K562 (cell line): ENCODE measurements at regions not wholly inside any gene's neighbourhood (a gene's known extent, or its start where the extent isn't known, plus 50 kb on each side); places are given as distances from the start of the nearest gene placed in this dataset.
A peak's percentile ranks its signal among the peaks of the same experiment; 100 is the strongest.

Source experiments
- ATAC-seq: fragments of 200-7000 bp; cut with Tn5 transposase; 3 replicates; pipeline ENCODE4 v1.9.1; 2020; ENCODE audit warnings: moderate library complexity
- BruUV-seq: library from RNA; stranded (reverse); fragments of 400-500 nt; replicated peaks from 2 replicates; lab custom pipeline; 2021; lab: Mats Ljungman, UMichigan
- CTCF ChIA-PET: fragments of 300-600 bp; formaldehyde crosslinking; extraction: SDS; loops from one replicate; lab custom pipeline; 2021; ENCODE audit warnings: low intra/inter-chr PET ratio; lab: Yijun Ruan, JAX
- POLR2A ChIA-PET: fragments of 300-600, 350-650 bp; sonication (Branson Sonifier 250); formaldehyde crosslinking; extraction: SDS; loops from one replicate; lab custom pipeline; 2021; ENCODE audit warnings: antibody characterized with exemption, inconsistent platforms; lab: Yijun Ruan, JAX
- DNase-seq, 4 experiments: peaks; one replicate each; pipeline versions ENCODE4 v3.0.0 to v3.0.0-alpha.2; 2011 to 2018; ENCODE audit warnings: low spot score in 3 of 4, mixed read lengths in 3 of 4; ENCODE audit errors: extremely low read depth in 1 of 4
- FAIRE-seq: peaks from 2 replicates; lab custom pipeline; 2011; peaks lifted over from hg19 to GRCh38; lab: Jason Lieb, UNC
- H2AFZ ChIP-seq: 2 replicates; pipeline ENCODE4 v1.6.0; 2011; ENCODE audit warnings: low read depth, low read length, control low read depth, inconsistent platforms
- H3K27ac ChIP-seq: fragments of 200-600 bp; 3 replicates; pipeline ENCODE4 v1.8.0; 2011; ENCODE audit warnings: low read depth, mild to moderate bottlenecking, control low read depth, inconsistent platforms, low read length, moderate library complexity, mixed read lengths; ENCODE audit errors: extremely low read depth
- H3K27me3 ChIP-seq, 2 experiments: fragments of 300-600 bp in 1 of 2; 2 replicates in 1 of 2; 3 replicates in 1 of 2; pipeline versions ENCODE4 v1.6.0 to v1.8.0; 2011; ENCODE audit warnings: inconsistent platforms in 2 of 2, low read length in 2 of 2, mild to moderate bottlenecking in 1 of 2, mixed read lengths in 1 of 2, moderate library complexity in 1 of 2; ENCODE audit not compliant: control insufficient read depth in 2 of 2, insufficient read depth in 2 of 2
- H3K36me3 ChIP-seq: fragments of 300-600 bp; 3 replicates; pipeline ENCODE4 v1.8.0; 2011; ENCODE audit warnings: mild to moderate bottlenecking, low read length, inconsistent platforms; ENCODE audit not compliant: control insufficient read depth, insufficient read depth
- H3K4me1 ChIP-seq, 2 experiments: fragments of 200-600 bp in 1 of 2; replicated peaks in 1 of 2; 2 replicates in 1 of 2; 3 replicates in 1 of 2; pipeline versions ENCODE4 v1.5.1 to v1.8.0; 2011; ENCODE audit warnings: inconsistent platforms in 2 of 2, low read length in 2 of 2, mild to moderate bottlenecking in 1 of 2, mixed read lengths in 1 of 2, moderate library complexity in 1 of 2; ENCODE audit not compliant: control insufficient read depth in 2 of 2, insufficient read depth in 2 of 2
- H3K4me2 ChIP-seq: 2 replicates; pipeline ENCODE4 v1.6.1; 2011; ENCODE audit warnings: low read length, control low read depth, inconsistent platforms, mixed read lengths; ENCODE audit not compliant: insufficient read depth
- H3K4me3 ChIP-seq: fragments of 200-600 bp; sonication (generic), shearing (Covaris generic); 2 replicates; pipeline ENCODE4 v1.5.1; 2016; ENCODE audit warnings: control low read depth, inconsistent platforms
- H3K79me2 ChIP-seq: fragments of 200-600 bp; 3 replicates; pipeline ENCODE4 v1.8.0; 2011; ENCODE audit warnings: low read length, inconsistent platforms; ENCODE audit not compliant: control insufficient read depth, insufficient read depth
- H3K9ac ChIP-seq, 2 experiments: 2 replicates each; pipeline versions ENCODE4 v1.6.0 to v1.6.1; 2011; ENCODE audit warnings: low read depth in 2 of 2, low read length in 2 of 2, control low read depth in 1 of 2, inconsistent platforms in 1 of 2, mild to moderate bottlenecking in 1 of 2, mixed read lengths in 1 of 2; ENCODE audit not compliant: insufficient read depth in 1 of 2
- H3K9me1 ChIP-seq: one replicate; pipeline ENCODE4 v1.6.0; 2011; ENCODE audit warnings: inconsistent platforms, mild to moderate bottlenecking, low read length, moderate library complexity; ENCODE audit not compliant: control insufficient read depth, insufficient read depth
- H3K9me3 ChIP-seq: replicated peaks from 2 replicates; pipeline ENCODE4 v1.5.1; 2011; ENCODE audit warnings: low read depth, low read length, inconsistent platforms; ENCODE audit not compliant: control insufficient read depth, insufficient read depth
- H4K20me1 ChIP-seq: replicated peaks from 2 replicates; pipeline ENCODE4 v1.6.1; 2011; ENCODE audit warnings: low read length, inconsistent platforms, mixed read lengths; ENCODE audit not compliant: control insufficient read depth, insufficient read depth
- ADNP ChIP-seq: fragments of 200-800 bp; sonication (Bioruptor generic); IDR thresholded peaks from 2 replicates; pipeline ENCODE4 v1.6.1; 2016; ENCODE audit warnings: missing genetic modification characterization, missing compliant biosample characterization
- BCOR ChIP-seq: fragments of 450-650 bp; IDR thresholded peaks from 2 replicates; pipeline ENCODE4 v1.6.1; 2016
- BRCA1 ChIP-seq, 2 experiments: fragments of 450-650 bp in 1 of 2; sonication (generic) in 1 of 2; formaldehyde crosslinking in 1 of 2; IDR thresholded peaks; 2 replicates each; pipeline versions ENCODE4 v1.5.0 to v1.6.1; 2017 to 2020; ENCODE audit warnings: mild to moderate bottlenecking in 1 of 2, missing genetic modification reagents in 1 of 2
- CBX1 ChIP-seq: sonication (generic); IDR thresholded peaks from 2 replicates; pipeline ENCODE4 v1.6.1; 2016; ENCODE audit warnings: antibody characterized with exemption, low read depth, mild to moderate bottlenecking
- CHD4 ChIP-seq: fragments of 200-600 bp; sonication (generic); IDR thresholded peaks from 3 replicates; pipeline ENCODE4 v1.6.1; 2012; ENCODE audit warnings: low read depth, mild to moderate bottlenecking, mixed read lengths, low read length, inconsistent platforms; ENCODE audit not compliant: insufficient read depth, insufficient replicate concordance, poor library complexity, severe bottlenecking
- DDX20 ChIP-seq: fragments of 450-650 bp; IDR thresholded peaks from 2 replicates; pipeline ENCODE4 v1.6.1; 2016; ENCODE audit warnings: missing genetic modification characterization, low read depth, mild to moderate bottlenecking, missing compliant biosample characterization, moderate library complexity
- EZH2 ChIP-seq: IDR thresholded peaks from 2 replicates; pipeline ENCODE4 v1.6.1; 2012; ENCODE audit warnings: low read depth, mild to moderate bottlenecking, inconsistent platforms, low read length, borderline replicate concordance
- HDAC2 ChIP-seq: fragments of 450-650 bp; IDR thresholded peaks from 2 replicates; pipeline ENCODE4 v1.6.1; 2016; ENCODE audit warnings: mild to moderate bottlenecking
- KAT8 ChIP-seq: fragments of 450-650 bp; IDR thresholded peaks from 2 replicates; pipeline ENCODE4 v1.6.1; 2016; ENCODE audit warnings: low read depth, mild to moderate bottlenecking
- KDM1A ChIP-seq, 2 experiments: fragments of 450-650 bp; IDR thresholded peaks; 2 replicates each; pipeline ENCODE4 v1.6.1; 2016; ENCODE audit warnings: mild to moderate bottlenecking in 2 of 2
- NFIC ChIP-seq: fragments of 450-650 bp; IDR thresholded peaks from 2 replicates; pipeline ENCODE4 v1.6.1; 2017; ENCODE audit warnings: mild to moderate bottlenecking, inconsistent platforms
- RBM25 ChIP-seq: fragments of 200-400 bp; formaldehyde crosslinking; IDR thresholded peaks from 2 replicates; pipeline ENCODE4 v1.6.1; 2018; ENCODE audit warnings: low read length, low read depth, moderate library complexity; ENCODE audit not compliant: severe bottlenecking
- RCOR1 ChIP-seq, 2 experiments: IDR thresholded peaks; 2 replicates each; pipeline ENCODE4 v1.6.1; 2012; ENCODE audit warnings: low read depth in 2 of 2, low read length in 2 of 2, borderline replicate concordance in 1 of 2, improper control_type of control experiment in 1 of 2
- SMARCA4 ChIP-seq: fragments of 450-650 bp; IDR thresholded peaks from 2 replicates; pipeline ENCODE4 v1.6.1; 2016
- SMARCA5 ChIP-seq: fragments of 450-650 bp; IDR thresholded peaks from 2 replicates; pipeline ENCODE4 v1.6.1; 2016
- TEAD4 ChIP-seq, 2 experiments: sonication (generic) in 1 of 2; formaldehyde crosslinking in 1 of 2; IDR thresholded peaks; 2 replicates each; pipeline versions ENCODE4 v1.6.1 to v1.8.0; 2012 to 2022; ENCODE audit warnings: borderline replicate concordance in 1 of 2, inconsistent platforms in 1 of 2, low read length in 1 of 2, mild to moderate bottlenecking in 1 of 2, missing genetic modification reagents in 1 of 2
- YBX1 ChIP-seq: fragments of 450-650 bp; IDR thresholded peaks from 2 replicates; pipeline ENCODE4 v1.7.1; 2016; ENCODE audit warnings: mild to moderate bottlenecking
- WGBS: fragments of 100-300 bp; shearing (Covaris generic); methylation state at CpG from one replicate; pipeline ENCODE4 v1.1.6; 2016; ENCODE audit warnings: low coverage, mixed read lengths; ENCODE audit not compliant: insufficient coverage; ENCODE audit errors: missing lambda C conversion rate; 5-methylcytosine and 5-hydroxymethylcytosine counted together
- in situ Hi-C: fragments of 300-500 bp; cut with MboI; formaldehyde crosslinking; loops from 4 replicates; pipeline ENCODE4 v1.15.0; 2018; ENCODE audit warnings: inconsistent platforms, mixed read lengths
- intact Hi-C: fragments of 100-400 bp; cut with micrococcal nuclease; formaldehyde crosslinking; loops from 2 replicates; pipeline ENCODE4 v1.14.2; 2022
- TF ChIP-seq, protein P1 (sequence below): fragments of 450-650 bp; IDR thresholded peaks from 2 replicates; pipeline ENCODE4 v1.6.1; 2016; ENCODE audit warnings: antibody characterized with exemption
- TF ChIP-seq, protein P2 (sequence below), 3 experiments: fragments of 200-800 bp in 1 of 3; fragments of 250-450 bp in 1 of 3; fragments of 450-650 bp in 1 of 3; sonication (Bioruptor Pico) in 1 of 3; sonication (Bioruptor generic) in 1 of 3; formaldehyde crosslinking in 1 of 3; IDR thresholded peaks; 2 replicates each; pipeline versions ENCODE4 v1.6.1 to v1.8.0; 2016 to 2022; ENCODE audit warnings: mild to moderate bottlenecking in 2 of 3, missing genetic modification characterization in 2 of 3, missing compliant biosample characterization in 1 of 3, moderate library complexity in 1 of 3

DNA sequence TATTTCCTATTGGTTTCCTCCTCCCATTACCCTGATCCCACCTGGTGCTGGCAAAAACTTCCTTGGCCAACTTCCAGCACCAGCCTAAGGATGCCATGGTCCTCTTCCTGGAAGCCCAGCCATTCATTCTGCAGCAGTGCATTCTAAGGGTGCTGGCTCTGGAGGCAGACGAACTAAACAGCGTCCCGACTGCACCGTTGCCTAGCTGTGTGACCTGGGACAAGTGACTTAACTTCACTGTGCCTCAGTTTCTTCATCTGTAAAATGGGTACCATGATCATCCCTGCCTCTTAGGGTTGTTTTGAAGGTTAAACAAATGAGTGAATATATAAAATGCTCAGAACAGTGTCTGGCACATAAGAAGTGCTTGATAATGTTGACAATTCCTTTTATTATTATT is 120.9 kb upstream of the ZNF217 start:
- Histone ChIP-seq H3K9ac (no peak overlapping the region), H3K4me2 (no peak overlapping the region), H3K27me3 (no peaks in the 10 kb centered on the region), H2AFZ (no peak overlapping the region), H3K27ac (no peak overlapping the region), H3K9me1 (no peaks in the 10 kb centered on the region), H3K4me3 (no peak overlapping the region), H3K36me3 (no peaks in the 10 kb centered on the region), H3K4me1 (no peaks in the 10 kb centered on the region; a peak in 1 of 5 replicates), H3K9me3 (no peaks in the 10 kb centered on the region), H4K20me1 (no peaks in the 10 kb centered on the region), H3K79me2 (no peaks in the 10 kb centered on the region)
- in situ Hi-C loops (no loop called here), intact Hi-C loops (no loop called here)
- no TSS peak for BruUV-seq
- DNase-seq (no peak), FAIRE-seq (no peak), ATAC-seq (no peak)
- POLR2A ChIA-PET: interaction anchor here (0.6 to 1.4 kb wide), 3 partner anchors 32 to 92 kb away, joined by 3 to 5 read pairs (median 5); no protein-coding TSS in a partner anchor
- CTCF ChIA-PET: no interaction called here
- WGBS: 35% methylated on average over 4 of the region's 4 CpGs
- no peak for TF ChIP-seq SMARCA4
- peak in 1 of 2 experiments; percentile 77; a peak in 2 of 4 replicates for TF ChIP-seq RCOR1 (IDR thresholded peaks at IDR 0.05; ENCODE audit: borderline replicate concordance in 1 of 2, low read depth in 2 of 2, low read length in 2 of 2)
- no peak for TF ChIP-seq KAT8
- no peak for TF ChIP-seq DDX20 (tag)
- peak; percentile 95 for TF ChIP-seq BCOR
- TF ChIP-seq EZH2: no peak
- TF ChIP-seq RBM25: peak; percentile 96
- TF ChIP-seq, protein P1, sequence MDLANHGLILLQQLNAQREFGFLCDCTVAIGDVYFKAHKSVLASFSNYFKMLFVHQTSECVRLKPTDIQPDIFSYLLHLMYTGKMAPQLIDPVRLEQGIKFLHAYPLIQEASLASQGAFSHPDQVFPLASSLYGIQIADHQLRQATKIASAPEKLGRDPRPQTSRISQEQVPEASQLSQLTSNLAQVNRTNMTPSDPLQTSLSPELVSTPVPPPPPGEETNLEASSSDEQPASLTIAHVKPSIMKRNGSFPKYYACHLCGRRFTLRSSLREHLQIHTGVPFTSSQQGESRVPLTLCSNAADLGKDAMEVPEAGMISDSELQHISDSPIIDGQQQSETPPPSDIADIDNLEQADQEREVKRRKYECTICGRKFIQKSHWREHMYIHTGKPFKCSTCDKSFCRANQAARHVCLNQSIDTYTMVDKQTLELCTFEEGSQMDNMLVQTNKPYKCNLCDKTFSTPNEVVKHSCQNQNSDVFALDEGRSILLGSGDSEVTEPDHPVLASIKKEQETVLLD: no peak
- peak; percentile 89 for TF ChIP-seq ADNP
- TF ChIP-seq SMARCA5: peak; percentile 83
- TF ChIP-seq BRCA1 (IDR thresholded peaks at IDR 0.05): no peak
- no peak for TF ChIP-seq BRCA1 (CRISPR knock-in tag; IDR thresholded peaks at IDR 0.05)
- no peak for TF ChIP-seq YBX1
- no peak for TF ChIP-seq TEAD4 (IDR thresholded peaks at IDR 0.05; ENCODE audit: low read length)
- TF ChIP-seq TEAD4 (CRISPR knock-in tag; IDR thresholded peaks at IDR 0.05; ENCODE audit: borderline replicate concordance): no peak
- TF ChIP-seq HDAC2: peak; percentile 74; the same call in 1 of the 2 replicates
- TF ChIP-seq NFIC: peak; percentile 38
- TF ChIP-seq, protein P2, sequence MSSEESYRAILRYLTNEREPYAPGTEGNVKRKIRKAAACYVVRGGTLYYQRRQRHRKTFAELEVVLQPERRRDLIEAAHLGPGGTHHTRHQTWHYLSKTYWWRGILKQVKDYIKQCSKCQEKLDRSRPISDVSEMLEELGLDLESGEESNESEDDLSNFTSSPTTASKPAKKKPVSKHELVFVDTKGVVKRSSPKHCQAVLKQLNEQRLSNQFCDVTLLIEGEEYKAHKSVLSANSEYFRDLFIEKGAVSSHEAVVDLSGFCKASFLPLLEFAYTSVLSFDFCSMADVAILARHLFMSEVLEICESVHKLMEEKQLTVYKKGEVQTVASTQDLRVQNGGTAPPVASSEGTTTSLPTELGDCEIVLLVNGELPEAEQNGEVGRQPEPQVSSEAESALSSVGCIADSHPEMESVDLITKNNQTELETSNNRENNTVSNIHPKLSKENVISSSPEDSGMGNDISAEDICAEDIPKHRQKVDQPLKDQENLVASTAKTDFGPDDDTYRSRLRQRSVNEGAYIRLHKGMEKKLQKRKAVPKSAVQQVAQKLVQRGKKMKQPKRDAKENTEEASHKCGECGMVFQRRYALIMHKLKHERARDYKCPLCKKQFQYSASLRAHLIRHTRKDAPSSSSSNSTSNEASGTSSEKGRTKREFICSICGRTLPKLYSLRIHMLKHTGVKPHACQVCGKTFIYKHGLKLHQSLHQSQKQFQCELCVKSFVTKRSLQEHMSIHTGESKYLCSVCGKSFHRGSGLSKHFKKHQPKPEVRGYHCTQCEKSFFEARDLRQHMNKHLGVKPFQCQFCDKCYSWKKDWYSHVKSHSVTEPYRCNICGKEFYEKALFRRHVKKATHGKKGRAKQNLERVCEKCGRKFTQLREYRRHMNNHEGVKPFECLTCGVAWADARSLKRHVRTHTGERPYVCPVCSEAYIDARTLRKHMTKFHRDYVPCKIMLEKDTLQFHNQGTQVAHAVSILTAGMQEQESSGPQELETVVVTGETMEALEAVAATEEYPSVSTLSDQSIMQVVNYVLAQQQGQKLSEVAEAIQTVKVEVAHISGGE (CRISPR knock-in tag; IDR thresholded peaks at IDR 0.05): peak in 1 of 3 experiments; percentile 96; a peak in 2 of 6 replicates
- TF ChIP-seq KDM1A (IDR thresholded peaks at IDR 0.05): peak; percentile 58 to 83
- peak; percentile 77 for TF ChIP-seq CHD4
- peak; percentile 81; the same call in 1 of the 2 replicates for TF ChIP-seq CBX1
